Activated CD8-positive, alpha-beta memory T cell treated with anti-CD3 and anti-CD28 coated beads for 48 hours (primary cell): ENCODE measurements at regions not wholly inside any gene's neighbourhood (a gene's known extent, or its start where the extent isn't known, plus 50 kb on each side); places are given as distances from the start of the nearest gene placed in this dataset.

Experiments used
- DNase-seq, 3 experiments: peaks; one replicate each; pipeline ENCODE4 v3.0.0-alpha.2; 2020; ENCODE audit warnings: low read depth in 2 of 3, low spot score in 2 of 3

GRCh38 chr6:19502301-19502700, 334.9 kb upstream of the ID4 start:
- DNase-seq = no peak

- no peak for DNase-seq
These were observed 321.2 kb upstream of the ID4 start for GRCh38 chr6:19515939-19516338.

GRCh38 chr6:19519941-19520340, 317.2 kb upstream of the ID4 start:
- no peak for DNase-seq

GRCh38 chr6:19524366-19525186, 312.6 kb upstream of the ID4 start:
- DNase-seq = no peak

GRCh38 chr6:19525673-19526072, 311.5 kb upstream of the ID4 start:
- no peak for DNase-seq

- no peak for DNase-seq
These were observed 307.0 kb upstream of the ID4 start for GRCh38 chr6:19530188-19530587.

- no peak for DNase-seq
These were observed 301.8 kb upstream of the ID4 start for GRCh38 chr6:19535351-19535750.

GRCh38 chr6:19536838-19537237, 300.3 kb upstream of the ID4 start:
- no peak for DNase-seq

- DNase-seq = no peak
These were observed 299.1 kb upstream of the ID4 start for GRCh38 chr6:19538096-19538495.

- no peak for DNase-seq
These were observed 289.7 kb upstream of the ID4 start for GRCh38 chr6:19547507-19547906.

GRCh38 chr6:19549109-19549508, 288.1 kb upstream of the ID4 start:
- DNase-seq = no peak

GRCh38 chr6:19550380-19550779, 286.8 kb upstream of the ID4 start:
- no peak for DNase-seq

GRCh38 chr6:19551611-19552010, 285.6 kb upstream of the ID4 start:
- DNase-seq = no peak

- DNase-seq = no peak
These were observed 285.1 kb upstream of the ID4 start for GRCh38 chr6:19552076-19552475.

- no peak for DNase-seq
These were observed 284.6 kb upstream of the ID4 start for GRCh38 chr6:19552588-19552987.

- DNase-seq = no peak
These were observed 282.6 kb upstream of the ID4 start for GRCh38 chr6:19554356-19555225.

GRCh38 chr6:19557191-19557590, 280.0 kb upstream of the ID4 start:
- no peak for DNase-seq

GRCh38 chr6:19558201-19558600, 279.0 kb upstream of the ID4 start:
- no peak for DNase-seq

- DNase-seq = no peak
These were observed 278.2 kb upstream of the ID4 start for GRCh38 chr6:19558934-19559333.

GRCh38 chr6:19562468-19562867, 274.7 kb upstream of the ID4 start:
- no peak for DNase-seq

- no peak for DNase-seq
These were observed 267.6 kb upstream of the ID4 start for GRCh38 chr6:19569563-19569962.

GRCh38 chr6:19571176-19571575, 266.0 kb upstream of the ID4 start:
- no peak for DNase-seq
